Effector memory CD8-positive, alpha-beta T cell (primary cell): ENCODE measurements at regions not wholly inside any gene's neighbourhood (a gene's known extent, or its start where the extent isn't known, plus 50 kb on each side); places are given as distances from the start of the nearest gene placed in this dataset.
"Not testable (repeated sequence)": the region's sequence is repeated elsewhere in the genome, so short reads cannot be mapped to it uniquely, and the experiment has no call there.

ENCODE experiments used
- ATAC-seq: fragments of 150-1000 bp; cut with Tn5 transposase; replicated peaks from 2 replicates; pipeline ENCODE4 v1.10.0; 2021; ENCODE audit warnings: mild to moderate bottlenecking, moderate library complexity
- DNase-seq, 3 experiments: peaks; one replicate each; pipeline ENCODE4 v3.0.0; 2021
- H3K27ac Mint-ChIP-seq, 2 donors: one replicate each; pipeline ENCODE4 v1.8.0; 2022; ENCODE audit warnings: mild to moderate bottlenecking in 2 of 2, mixed read lengths in 2 of 2, moderate library complexity in 2 of 2
- H3K27me3 Mint-ChIP-seq, 2 donors: one replicate each; pipeline ENCODE4 v1.8.0; 2022; ENCODE audit warnings: mixed read lengths in 2 of 2
- H3K36me3 Mint-ChIP-seq: one replicate; pipeline ENCODE4 v1.8.0; 2022; ENCODE audit warnings: mild to moderate bottlenecking, moderate library complexity, mixed read lengths; ENCODE audit not compliant: insufficient read depth
- H3K4me1 Mint-ChIP-seq, 2 donors: one replicate each; pipeline ENCODE4 v1.8.0; 2022; ENCODE audit warnings: low read depth in 2 of 2, mixed read lengths in 2 of 2
- H3K4me3 Mint-ChIP-seq, 2 donors: one replicate each; pipeline ENCODE4 v1.8.0; 2022; ENCODE audit warnings: mild to moderate bottlenecking in 2 of 2, mixed read lengths in 2 of 2, moderate library complexity in 2 of 2
- H3K9me3 Mint-ChIP-seq, 2 donors: one replicate each; pipeline ENCODE4 v1.8.0; 2022; ENCODE audit warnings: mixed read lengths in 2 of 2

- DNase-seq: peak in 1 of 3 experiments; percentile 0
- not testable (repeated sequence) for H3K4me1 Mint-ChIP-seq, H3K36me3 Mint-ChIP-seq, H3K9me3 Mint-ChIP-seq, H3K27me3 Mint-ChIP-seq, H3K27ac Mint-ChIP-seq, H3K4me3 Mint-ChIP-seq, ATAC-seq
Observed at GRCh38 chr5:181473483-181473882, 106.4 kb downstream of the OR4F3 start.
